Hepatocyte (in vitro differentiated cells): ENCODE measurements at regions not wholly inside any gene's neighbourhood (a gene's known extent, or its start where the extent isn't known, plus 50 kb on each side); places are given as distances from the start of the nearest gene placed in this dataset.

Experiments
- DNase-seq: peaks from one replicate; pipeline ENCODE4 v3.0.0-alpha.2; 2016; ENCODE audit warnings: low spot score
- H2AFZ ChIP-seq: fragments of 200-600 bp; sonication (generic); 2 replicates; pipeline ENCODE4 v1.6.0; 2016; ENCODE audit warnings: antibody characterized with exemption, mild to moderate bottlenecking
- H3K27ac ChIP-seq: fragments of 200-600 bp; sonication (generic); 2 replicates; pipeline ENCODE4 v1.5.1; 2016; ENCODE audit warnings: mild to moderate bottlenecking
- H3K27me3 ChIP-seq: fragments of 200-600 bp; sonication (generic); 2 replicates; pipeline ENCODE4 v1.6.1; 2016
- H3K36me3 ChIP-seq: fragments of 200-600 bp; sonication (generic); replicated peaks from 2 replicates; pipeline ENCODE4 v1.5.1; 2016; ENCODE audit warnings: low read depth; ENCODE audit not compliant: insufficient read depth
- H3K4me1 ChIP-seq: fragments of 200-600 bp; sonication (generic); 2 replicates; pipeline ENCODE4 v1.5.1; 2016; ENCODE audit warnings: mild to moderate bottlenecking, moderate library complexity; ENCODE audit not compliant: insufficient read depth
- H3K4me2 ChIP-seq: fragments of 200-600 bp; sonication (generic); 2 replicates; pipeline ENCODE4 v1.6.0; 2016
- H3K4me3 ChIP-seq: fragments of 200-600 bp; sonication (generic); 2 replicates; pipeline ENCODE4 v1.5.1; 2016; ENCODE audit warnings: mild to moderate bottlenecking
- H3K79me2 ChIP-seq: fragments of 200-600 bp; sonication (generic); 2 replicates; pipeline ENCODE4 v1.6.0; 2017; ENCODE audit warnings: mild to moderate bottlenecking
- H3K9me2 ChIP-seq: fragments of 200-600 bp; sonication (generic); replicated peaks from 2 replicates; pipeline ENCODE4 v1.6.0; 2017; ENCODE audit warnings: mild to moderate bottlenecking; ENCODE audit not compliant: insufficient read depth
- H3K9me3 ChIP-seq: fragments of 200-600 bp; sonication (generic); 2 replicates; pipeline ENCODE4 v1.5.1; 2016; ENCODE audit warnings: low read depth, mild to moderate bottlenecking
- H4K20me1 ChIP-seq: fragments of 200-600 bp; sonication (generic); 2 replicates; pipeline ENCODE4 v1.6.0; 2016; ENCODE audit warnings: mild to moderate bottlenecking; ENCODE audit not compliant: insufficient read depth, poor library complexity, severe bottlenecking
- CTCF ChIP-seq: fragments of 200-600 bp; sonication (generic); IDR thresholded peaks from 2 replicates; pipeline ENCODE4 v1.5.1; 2016; ENCODE audit warnings: antibody characterized with exemption, mild to moderate bottlenecking; ENCODE audit not compliant: poor library complexity
- EZH2 ChIP-seq: fragments of 200-600 bp; sonication (generic); IDR thresholded peaks from 2 replicates; pipeline ENCODE4 v1.6.1; 2016; ENCODE audit warnings: antibody characterized with exemption, mild to moderate bottlenecking, borderline replicate concordance
- EZH2phosphoT487 ChIP-seq: fragments of 200-600 bp; sonication (generic); IDR thresholded peaks from one replicate; pipeline ENCODE4 v1.6.1; 2018; ENCODE audit warnings: antibody characterized with exemption, mild to moderate bottlenecking, low read depth, moderate library complexity; ENCODE audit not compliant: unreplicated experiment, severe bottlenecking
- WGBS: methylation state at CpG from one replicate; pipeline ENCODE4 v1.1.6; 2016; ENCODE audit warnings: low lambda C conversion rate; ENCODE audit errors: missing lambda C conversion rate; 5-methylcytosine and 5-hydroxymethylcytosine counted together

GRCh38 chr10:90302758-90303481 lies 554.9 kb downstream of the HTR7 start:
- Histone ChIP-seq H3K9me3 (no peaks in the 10 kb centered on the region), H3K9me2 (no peaks in the 10 kb centered on the region), H3K4me1 (no peaks in the 10 kb centered on the region), H3K4me2 (no peak overlapping the region), H4K20me1 (no peaks in the 10 kb centered on the region), H3K27ac (no peak overlapping the region), H3K36me3 (no peaks in the 10 kb centered on the region), H2AFZ (no peak overlapping the region), H3K4me3 (no peak overlapping the region), H3K79me2 (no peaks in the 10 kb centered on the region), H3K27me3 (no peaks in the 10 kb centered on the region)
- WGBS: 84% methylated on average over 8 of the region's 8 CpGs
- no peak for DNase-seq
- no peak for TF ChIP-seq CTCF
- no peak for TF ChIP-seq EZH2phosphoT487
- no peak for TF ChIP-seq EZH2

- Histone ChIP-seq H3K27me3 (no peaks in the 10 kb centered on the region), H3K36me3 (no peaks in the 10 kb centered on the region), H3K9me3 (no peaks in the 10 kb centered on the region), H2AFZ (no peak overlapping the region), H4K20me1 (no peaks in the 10 kb centered on the region), H3K4me1 (no peaks in the 10 kb centered on the region), H3K4me3 (no peak overlapping the region), H3K9me2 (no peaks in the 10 kb centered on the region), H3K27ac (no peak overlapping the region), H3K79me2 (no peaks in the 10 kb centered on the region), H3K4me2 (no peak overlapping the region)
- TF ChIP-seq EZH2phosphoT487 (no peak), EZH2 (no peak), CTCF (no peak)
- no peak for DNase-seq
- 0% methylated on average over 1 of the region's 1 CpG for WGBS
Measured at GRCh38 chr10:90304533-90304932, 553.3 kb downstream of the HTR7 start.

- no peak for DNase-seq
- Histone ChIP-seq H4K20me1 (no peaks in the 10 kb centered on the region), H3K9me3 (no peaks in the 10 kb centered on the region), H3K4me3 (no peak overlapping the region), H3K27me3 (no peaks in the 10 kb centered on the region), H3K4me2 (no peak overlapping the region), H3K4me1 (no peaks in the 10 kb centered on the region), H3K27ac (no peak overlapping the region), H3K9me2 (no peaks in the 10 kb centered on the region), H2AFZ (no peak overlapping the region), H3K79me2 (no peaks in the 10 kb centered on the region), H3K36me3 (no peaks in the 10 kb centered on the region)
- 59% methylated on average over 1 of the region's 1 CpG for WGBS
- TF ChIP-seq EZH2phosphoT487: no peak
- no peak for TF ChIP-seq CTCF
- TF ChIP-seq EZH2: no peak
Measured at GRCh38 chr10:90306187-90306586, 551.7 kb downstream of the HTR7 start.
